ENCODE measurements at regions not wholly inside any gene's neighbourhood (a gene's known extent, or its start where the extent isn't known, plus 50 kb on each side); places are given as distances from the start of the nearest gene placed in this dataset.

DNA sequence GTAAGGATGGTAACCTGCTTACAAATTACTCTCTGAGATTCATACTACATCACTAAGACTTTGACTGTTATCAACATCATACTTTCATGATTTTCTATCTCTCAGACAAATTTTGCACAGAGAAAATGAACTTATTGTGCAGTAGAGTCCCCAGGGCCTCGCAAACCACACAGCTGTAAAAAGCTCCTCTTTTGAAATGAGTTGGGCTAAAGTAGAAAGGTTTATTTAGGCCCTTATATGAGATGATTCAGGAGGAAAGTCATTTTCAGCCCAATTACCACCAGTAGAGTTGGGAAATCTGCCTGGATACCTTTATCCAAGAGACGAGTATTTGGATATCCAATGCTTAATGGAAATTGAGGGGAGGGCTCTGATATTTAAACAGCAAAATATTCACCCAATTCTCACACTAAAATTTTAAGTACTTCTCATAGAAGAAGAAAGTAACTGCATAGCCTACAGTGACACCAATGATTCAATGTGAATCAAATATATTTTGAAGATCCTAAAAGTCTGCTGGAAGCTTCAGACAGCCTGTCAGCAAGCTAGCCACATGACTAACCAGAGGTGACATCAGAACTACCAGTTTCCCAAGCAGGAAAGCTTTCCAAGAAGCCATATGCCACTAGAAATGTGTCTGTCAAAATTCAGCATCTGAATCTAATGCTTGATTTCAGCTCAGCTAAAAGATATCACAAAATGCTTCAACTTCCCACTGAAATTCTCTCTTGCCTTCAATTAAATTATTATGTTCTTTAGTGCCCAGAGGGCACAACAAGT lies 190.1 kb upstream of the SYT1 start:
- TF ChIP-seq, protein P1, sequence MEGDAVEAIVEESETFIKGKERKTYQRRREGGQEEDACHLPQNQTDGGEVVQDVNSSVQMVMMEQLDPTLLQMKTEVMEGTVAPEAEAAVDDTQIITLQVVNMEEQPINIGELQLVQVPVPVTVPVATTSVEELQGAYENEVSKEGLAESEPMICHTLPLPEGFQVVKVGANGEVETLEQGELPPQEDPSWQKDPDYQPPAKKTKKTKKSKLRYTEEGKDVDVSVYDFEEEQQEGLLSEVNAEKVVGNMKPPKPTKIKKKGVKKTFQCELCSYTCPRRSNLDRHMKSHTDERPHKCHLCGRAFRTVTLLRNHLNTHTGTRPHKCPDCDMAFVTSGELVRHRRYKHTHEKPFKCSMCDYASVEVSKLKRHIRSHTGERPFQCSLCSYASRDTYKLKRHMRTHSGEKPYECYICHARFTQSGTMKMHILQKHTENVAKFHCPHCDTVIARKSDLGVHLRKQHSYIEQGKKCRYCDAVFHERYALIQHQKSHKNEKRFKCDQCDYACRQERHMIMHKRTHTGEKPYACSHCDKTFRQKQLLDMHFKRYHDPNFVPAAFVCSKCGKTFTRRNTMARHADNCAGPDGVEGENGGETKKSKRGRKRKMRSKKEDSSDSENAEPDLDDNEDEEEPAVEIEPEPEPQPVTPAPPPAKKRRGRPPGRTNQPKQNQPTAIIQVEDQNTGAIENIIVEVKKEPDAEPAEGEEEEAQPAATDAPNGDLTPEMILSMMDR (IDR thresholded peaks at IDR 0.05): no peak
- no peak for TF ChIP-seq EZH2phosphoT487 (IDR thresholded peaks at IDR 0.05; ENCODE audit: borderline replicate concordance, low read depth)
- TF ChIP-seq, protein P2, sequence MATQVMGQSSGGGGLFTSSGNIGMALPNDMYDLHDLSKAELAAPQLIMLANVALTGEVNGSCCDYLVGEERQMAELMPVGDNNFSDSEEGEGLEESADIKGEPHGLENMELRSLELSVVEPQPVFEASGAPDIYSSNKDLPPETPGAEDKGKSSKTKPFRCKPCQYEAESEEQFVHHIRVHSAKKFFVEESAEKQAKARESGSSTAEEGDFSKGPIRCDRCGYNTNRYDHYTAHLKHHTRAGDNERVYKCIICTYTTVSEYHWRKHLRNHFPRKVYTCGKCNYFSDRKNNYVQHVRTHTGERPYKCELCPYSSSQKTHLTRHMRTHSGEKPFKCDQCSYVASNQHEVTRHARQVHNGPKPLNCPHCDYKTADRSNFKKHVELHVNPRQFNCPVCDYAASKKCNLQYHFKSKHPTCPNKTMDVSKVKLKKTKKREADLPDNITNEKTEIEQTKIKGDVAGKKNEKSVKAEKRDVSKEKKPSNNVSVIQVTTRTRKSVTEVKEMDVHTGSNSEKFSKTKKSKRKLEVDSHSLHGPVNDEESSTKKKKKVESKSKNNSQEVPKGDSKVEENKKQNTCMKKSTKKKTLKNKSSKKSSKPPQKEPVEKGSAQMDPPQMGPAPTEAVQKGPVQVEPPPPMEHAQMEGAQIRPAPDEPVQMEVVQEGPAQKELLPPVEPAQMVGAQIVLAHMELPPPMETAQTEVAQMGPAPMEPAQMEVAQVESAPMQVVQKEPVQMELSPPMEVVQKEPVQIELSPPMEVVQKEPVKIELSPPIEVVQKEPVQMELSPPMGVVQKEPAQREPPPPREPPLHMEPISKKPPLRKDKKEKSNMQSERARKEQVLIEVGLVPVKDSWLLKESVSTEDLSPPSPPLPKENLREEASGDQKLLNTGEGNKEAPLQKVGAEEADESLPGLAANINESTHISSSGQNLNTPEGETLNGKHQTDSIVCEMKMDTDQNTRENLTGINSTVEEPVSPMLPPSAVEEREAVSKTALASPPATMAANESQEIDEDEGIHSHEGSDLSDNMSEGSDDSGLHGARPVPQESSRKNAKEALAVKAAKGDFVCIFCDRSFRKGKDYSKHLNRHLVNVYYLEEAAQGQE (IDR thresholded peaks at IDR 0.05; ENCODE audit: low read depth, low read length): no peak
- TF ChIP-seq SIN3A (IDR thresholded peaks at IDR 0.05; ENCODE audit: borderline replicate concordance, low read depth, low read length): no peak
- TF ChIP-seq SMC3 (IDR thresholded peaks at IDR 0.05; ENCODE audit: low read depth, low read length): no peak
- TF ChIP-seq, protein P3, sequence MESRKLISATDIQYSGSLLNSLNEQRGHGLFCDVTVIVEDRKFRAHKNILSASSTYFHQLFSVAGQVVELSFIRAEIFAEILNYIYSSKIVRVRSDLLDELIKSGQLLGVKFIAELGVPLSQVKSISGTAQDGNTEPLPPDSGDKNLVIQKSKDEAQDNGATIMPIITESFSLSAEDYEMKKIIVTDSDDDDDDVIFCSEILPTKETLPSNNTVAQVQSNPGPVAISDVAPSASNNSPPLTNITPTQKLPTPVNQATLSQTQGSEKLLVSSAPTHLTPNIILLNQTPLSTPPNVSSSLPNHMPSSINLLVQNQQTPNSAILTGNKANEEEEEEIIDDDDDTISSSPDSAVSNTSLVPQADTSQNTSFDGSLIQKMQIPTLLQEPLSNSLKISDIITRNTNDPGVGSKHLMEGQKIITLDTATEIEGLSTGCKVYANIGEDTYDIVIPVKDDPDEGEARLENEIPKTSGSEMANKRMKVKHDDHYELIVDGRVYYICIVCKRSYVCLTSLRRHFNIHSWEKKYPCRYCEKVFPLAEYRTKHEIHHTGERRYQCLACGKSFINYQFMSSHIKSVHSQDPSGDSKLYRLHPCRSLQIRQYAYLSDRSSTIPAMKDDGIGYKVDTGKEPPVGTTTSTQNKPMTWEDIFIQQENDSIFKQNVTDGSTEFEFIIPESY (IDR thresholded peaks at IDR 0.05; ENCODE audit: borderline replicate concordance, low read depth): no peak
- TF ChIP-seq CHD2 (IDR thresholded peaks at IDR 0.05; ENCODE audit: low read length, partially characterized antibody): no peak
- TF ChIP-seq, protein P4, sequence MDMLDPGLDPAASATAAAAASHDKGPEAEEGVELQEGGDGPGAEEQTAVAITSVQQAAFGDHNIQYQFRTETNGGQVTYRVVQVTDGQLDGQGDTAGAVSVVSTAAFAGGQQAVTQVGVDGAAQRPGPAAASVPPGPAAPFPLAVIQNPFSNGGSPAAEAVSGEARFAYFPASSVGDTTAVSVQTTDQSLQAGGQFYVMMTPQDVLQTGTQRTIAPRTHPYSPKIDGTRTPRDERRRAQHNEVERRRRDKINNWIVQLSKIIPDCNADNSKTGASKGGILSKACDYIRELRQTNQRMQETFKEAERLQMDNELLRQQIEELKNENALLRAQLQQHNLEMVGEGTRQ (IDR thresholded peaks at IDR 0.05; ENCODE audit: borderline replicate concordance, low read depth, low read length): no peak
- no peak for TF ChIP-seq POLR2AphosphoS5 (IDR thresholded peaks at IDR 0.05; ENCODE audit: low read depth, low read length)
- TF ChIP-seq TEAD4 (IDR thresholded peaks at IDR 0.05; ENCODE audit: borderline replicate concordance, insufficient read depth): no peak
- TF ChIP-seq RCOR1 (IDR thresholded peaks at IDR 0.05; ENCODE audit: low read length): no peak
- TF ChIP-seq RFX5 (IDR thresholded peaks at IDR 0.05; ENCODE audit: low read length): no peak
